ENCODE measurements at regions not wholly inside any gene's neighbourhood (a gene's known extent, or its start where the extent isn't known, plus 50 kb on each side); places are given as distances from the start of the nearest gene placed in this dataset.
"Not testable (repeated sequence)": the region's sequence is repeated elsewhere in the genome, so short reads cannot be mapped to it uniquely, and the experiment has no call there.

DNA sequence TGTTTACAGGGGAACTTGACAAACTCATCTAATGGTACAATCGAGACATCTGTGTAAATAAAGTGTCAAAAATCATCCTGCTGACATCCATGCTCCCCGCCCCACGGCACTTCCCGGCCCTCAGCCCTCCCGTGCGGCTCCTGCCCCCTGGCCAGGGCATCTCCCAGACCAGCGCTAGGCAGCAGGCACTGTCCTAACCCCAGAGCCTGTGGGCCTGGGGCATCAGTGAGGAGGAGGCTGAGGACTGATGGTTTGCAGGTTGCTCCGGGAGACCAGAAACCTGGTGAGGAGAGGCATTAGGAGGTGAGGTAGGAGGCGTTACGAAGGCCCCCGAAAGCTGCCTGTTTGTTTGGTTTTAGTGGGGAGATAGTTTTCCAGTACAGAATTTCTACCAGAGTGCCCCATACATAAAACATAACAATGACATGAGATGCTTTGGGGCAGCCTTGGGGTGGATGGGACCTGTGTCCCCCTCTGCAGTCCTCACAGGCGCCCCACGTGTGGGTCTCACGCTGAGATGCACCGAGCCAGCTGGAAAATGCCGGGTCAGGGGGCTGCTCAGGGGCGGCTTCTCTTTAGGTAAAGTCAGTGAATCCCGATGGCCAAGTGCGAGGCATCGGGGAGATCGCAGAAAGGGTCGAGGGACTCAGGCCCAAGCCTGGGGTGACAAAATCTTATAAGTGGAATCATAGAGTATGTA is 114.2 kb downstream of the RTP5 start:
- Mint-ChIP-seq H3K4me3 (peak overlapping the region in 2 of 10 donors; percentile 32 to 37), H3K9me3 (no peaks in the 10 kb centered on the region), H3K36me3 (peaks cover 0 to 4% (median under 1%) of the 10 kb centered on the region in 3 donors), H3K4me1 (peaks cover 13 to 27% (median 20%) of the 10 kb centered on the region in 4 donors), H3K27me3 (no peaks in the 10 kb centered on the region), H3K27ac (peak overlapping the region; percentile 34 to 94 (median 88))
- no peak for DNase-seq
- ATAC-seq = no peak
- POLR2A ChIA-PET = no interaction called here

- H3K27ac Mint-ChIP-seq = peak overlapping the region; percentile 61 to 98 (median 90)
- H3K27me3 Mint-ChIP-seq = no peaks in the 10 kb centered on the region
- H3K4me1 Mint-ChIP-seq = peaks cover 14 to 27% (median 20%) of the 10 kb centered on the region in 4 donors
- ATAC-seq (no peak), DNase-seq (no peak)
- no peaks in the 10 kb centered on the region for H3K36me3 Mint-ChIP-seq
- H3K9me3 Mint-ChIP-seq = no peaks in the 10 kb centered on the region
- POLR2A ChIA-PET = interaction anchor here (0.7 to 1.0 kb wide), 4 partner anchors 15 to 18 kb away, joined by 3 to 4 read pairs (median 3); no protein-coding TSS in a partner anchor
- H3K4me3 Mint-ChIP-seq = peak overlapping the region in 2 of 10 donors; percentile 32 to 37
Observed at GRCh38 chr2:241984271-241984655, 114.7 kb downstream of the RTP5 start.

GRCh38 chr2:241984658-241985057 is 115.1 kb downstream of the RTP5 start:
- DNase-seq (no peak), ATAC-seq (peak in 1 of 2 donors; percentile 2)
- Mint-ChIP-seq H3K36me3 (no peaks in the 10 kb centered on the region), H3K4me1 (peaks cover 15 to 27% (median 20%) of the 10 kb centered on the region in 4 donors), H3K9me3 (no peaks in the 10 kb centered on the region), H3K27me3 (no peaks in the 10 kb centered on the region), H3K4me3 (peak overlapping the region in 5 of 10 donors; percentile 6 to 62 (median 51)), H3K27ac (peak overlapping the region; percentile 61 to 98 (median 90))
- POLR2A ChIA-PET = interaction anchor here (0.7 to 1.7 kb wide), 7 partner anchors 15 to 1418 kb away, joined by 3 to 5 read pairs (median 4); no protein-coding TSS in a partner anchor

DNA sequence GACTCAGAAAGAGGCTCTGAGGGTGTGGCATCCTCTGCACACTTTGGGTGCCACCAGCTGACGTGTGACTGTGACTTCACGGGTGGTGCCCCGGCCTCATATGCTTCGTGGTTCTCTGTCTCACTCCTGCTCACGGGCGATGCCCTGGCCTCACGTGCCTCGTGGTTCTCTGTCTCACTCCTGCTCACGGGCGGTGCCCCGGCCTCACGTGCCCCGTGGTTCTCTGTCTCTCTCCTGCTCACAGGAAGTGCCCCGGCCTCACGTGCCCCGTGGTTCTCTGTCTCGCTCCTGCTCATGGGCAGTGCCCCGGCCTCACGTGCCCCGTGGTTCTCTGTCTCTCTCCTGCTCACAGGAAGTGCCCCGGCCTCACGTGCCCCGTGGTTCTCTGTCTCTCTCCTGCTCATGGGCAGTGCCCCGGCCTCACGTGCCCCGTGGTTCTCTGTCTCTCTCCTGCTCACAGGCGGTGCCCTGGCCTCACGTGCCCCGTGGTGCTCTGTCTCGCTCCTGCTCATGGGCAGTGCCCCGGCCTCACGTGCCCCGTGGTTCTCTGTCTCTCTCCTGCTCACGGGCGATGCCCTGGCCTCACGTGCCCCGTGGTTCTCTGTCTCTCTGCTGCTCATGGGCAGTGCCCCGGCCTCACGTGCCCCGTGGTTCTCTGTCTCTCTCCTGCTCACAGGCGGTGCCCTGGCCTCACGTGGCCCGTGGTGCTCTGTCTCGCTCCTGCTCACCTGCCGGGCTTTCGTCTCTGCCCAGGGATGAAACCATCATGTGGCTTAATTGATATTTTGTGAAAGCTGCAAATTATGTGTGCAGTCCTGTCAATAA is 115.8 kb downstream of the RTP5 start:
- not testable (repeated sequence) for H3K9me3 Mint-ChIP-seq, H3K36me3 Mint-ChIP-seq, H3K27me3 Mint-ChIP-seq
- peak; percentile 100 for ATAC-seq
- Mint-ChIP-seq H3K4me1 (peaks cover 15 to 27% (median 19%) of the 10 kb centered on the region in 4 donors), H3K4me3 (peak overlapping the region in 9 of 10 donors; percentile 29 to 63 (median 57)), H3K27ac (peak overlapping the region; percentile 61 to 98 (median 90))
- POLR2A ChIA-PET = interaction anchor here (0.7 to 1.7 kb wide), 7 partner anchors 14 to 1419 kb away, joined by 3 to 5 read pairs (median 4); no protein-coding TSS in a partner anchor
- DNase-seq = peak in 9 of 10 donors; percentile 18 to 87 (median 64)

GRCh38 chr2:241985986-241986329 is 116.4 kb downstream of the RTP5 start:
- ATAC-seq = no peak
- peak overlapping the region; percentile 43 to 98 (median 90) for H3K27ac Mint-ChIP-seq
- H3K27me3 Mint-ChIP-seq = no peaks in the 10 kb centered on the region
- POLR2A ChIA-PET = interaction anchor here (0.7 to 1.7 kb wide), 2 partner anchors 21 to 46 kb away, joined by 4 to 5 read pairs; no protein-coding TSS in a partner anchor
- no peak for DNase-seq
- H3K4me1 Mint-ChIP-seq = peaks cover 15 to 27% (median 19%) of the 10 kb centered on the region in 4 donors
- H3K9me3 Mint-ChIP-seq = no peaks in the 10 kb centered on the region
- H3K4me3 Mint-ChIP-seq = peak overlapping the region in 8 of 10 donors; percentile 17 to 63 (median 57)
- no peaks in the 10 kb centered on the region for H3K36me3 Mint-ChIP-seq

DNA sequence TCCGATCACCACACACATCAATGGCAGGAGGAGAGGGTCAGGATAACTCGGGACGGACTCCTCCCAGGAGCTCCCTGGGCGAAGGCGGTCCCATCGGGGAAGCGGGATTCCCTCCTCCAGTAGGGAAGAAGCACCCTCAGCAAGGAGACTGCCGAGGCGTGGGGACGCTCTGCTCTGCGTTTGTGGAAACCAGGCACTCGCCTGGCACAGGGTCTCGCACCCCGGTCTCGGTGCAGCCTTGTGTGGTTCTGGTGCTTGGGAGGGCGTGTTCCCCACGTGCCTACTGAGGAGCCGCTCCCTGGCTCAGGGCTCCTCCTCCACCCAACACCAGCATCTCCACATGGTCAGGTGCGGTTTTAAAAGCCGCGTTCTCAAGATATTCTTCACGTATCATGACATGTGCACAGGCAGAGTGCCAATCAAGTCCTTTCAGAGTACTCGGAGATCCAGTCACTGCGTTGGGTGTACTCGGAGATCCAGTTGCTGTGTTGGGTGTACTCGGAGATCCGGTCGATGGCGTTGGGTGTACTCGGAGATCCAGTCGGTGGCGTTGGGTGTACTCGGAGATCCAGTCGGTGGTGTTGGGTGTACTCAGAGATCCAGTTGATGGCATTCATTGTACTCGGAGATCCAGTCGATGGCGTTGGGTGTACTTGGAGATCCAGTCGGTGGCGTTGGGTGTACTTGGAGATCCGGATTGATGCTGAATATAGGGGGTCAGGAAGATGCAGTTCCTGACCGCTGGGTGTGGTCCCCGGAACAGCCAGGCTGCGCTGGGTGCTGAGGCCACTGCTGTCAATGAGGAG is 117.5 kb downstream of the RTP5 start:
- no peaks in the 10 kb centered on the region for H3K36me3 Mint-ChIP-seq
- no peak for DNase-seq
- POLR2A ChIA-PET = interaction anchor here (0.7 to 1.3 kb wide), 2 partner anchors 21 to 22 kb away, joined by 3 to 4 read pairs; no protein-coding TSS in a partner anchor
- ATAC-seq = no peak
- peak overlapping the region in 2 of 10 donors; percentile 18 to 36 for H3K4me3 Mint-ChIP-seq
- H3K9me3 Mint-ChIP-seq = no peaks in the 10 kb centered on the region
- peak overlapping the region in 3 of 10 donors; percentile 36 to 98 (median 69) for H3K27ac Mint-ChIP-seq
- peaks cover 15 to 27% (median 19%) of the 10 kb centered on the region in 4 donors for H3K4me1 Mint-ChIP-seq
- H3K27me3 Mint-ChIP-seq = no peaks in the 10 kb centered on the region

GRCh38 chr2:241987726-241988125 is 118.2 kb downstream of the RTP5 start:
- POLR2A ChIA-PET = interaction anchor here (1.3 kb wide), 1 partner anchor 22 kb away, joined by 3 read pairs; no protein-coding TSS in a partner anchor
- Mint-ChIP-seq H3K36me3 (peaks cover 0 to 2% (median 0%) of the 10 kb centered on the region in 3 donors), H3K4me3 (no peak overlapping the region), H3K4me1 (peaks cover 15 to 27% (median 19%) of the 10 kb centered on the region in 4 donors), H3K27ac (peak overlapping the region in 1 of 10 donors; percentile 43), H3K9me3 (no peaks in the 10 kb centered on the region), H3K27me3 (no peaks in the 10 kb centered on the region)
- ATAC-seq = no peak
- no peak for DNase-seq

DNA sequence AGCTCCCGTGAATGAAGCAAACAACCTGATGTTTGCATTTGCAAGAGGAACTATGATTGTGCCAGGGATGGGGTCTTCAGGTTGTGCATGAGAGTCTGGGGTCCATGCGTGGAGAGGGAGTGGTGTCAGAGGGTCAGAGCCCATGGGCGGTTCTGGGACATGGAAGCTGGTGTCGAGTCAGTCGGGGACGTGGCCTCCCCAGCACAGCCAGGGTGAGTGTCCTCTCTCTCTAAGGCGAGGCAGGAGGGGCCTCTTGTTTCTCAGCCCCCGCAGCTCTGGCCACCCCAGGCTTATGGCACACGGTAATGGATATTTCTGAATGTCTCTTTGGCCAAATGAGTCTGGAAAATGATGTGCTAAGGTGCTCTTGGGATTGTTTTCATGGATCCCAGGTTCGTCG is 118.6 kb downstream of the RTP5 start:
- Mint-ChIP-seq H3K9me3 (no peaks in the 10 kb centered on the region), H3K4me1 (peaks cover 15 to 27% (median 19%) of the 10 kb centered on the region in 4 donors), H3K27me3 (no peaks in the 10 kb centered on the region), H3K36me3 (peaks cover 0 to 5% (median 0%) of the 10 kb centered on the region in 3 donors), H3K27ac (peak overlapping the region in 1 of 10 donors; percentile 40), H3K4me3 (no peak overlapping the region)
- ATAC-seq = no peak
- no peak for DNase-seq
- POLR2A ChIA-PET = interaction anchor here (1.3 kb wide), 1 partner anchor 22 kb away, joined by 3 read pairs; no protein-coding TSS in a partner anchor

DNA sequence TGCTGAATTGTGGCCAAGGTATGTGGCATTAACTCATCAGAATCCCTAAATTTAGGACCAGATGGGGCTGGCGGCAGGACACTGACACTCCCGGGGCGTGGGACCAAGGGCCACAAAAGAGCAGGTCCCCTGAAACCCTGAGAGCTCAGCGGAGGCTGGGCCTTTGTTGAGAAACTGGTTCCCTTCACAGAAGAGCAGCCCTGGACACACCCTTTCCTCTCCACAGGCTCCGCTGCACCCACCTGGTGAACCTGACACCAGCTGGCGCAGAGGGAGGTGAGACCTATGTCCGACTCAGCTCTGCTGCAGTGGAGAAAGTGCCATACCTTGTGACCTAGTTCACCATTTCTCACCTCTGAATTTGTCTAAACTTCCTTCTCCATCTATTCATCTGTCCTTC is 119.5 kb downstream of the RTP5 start:
- Mint-ChIP-seq H3K9me3 (no peaks in the 10 kb centered on the region), H3K36me3 (peaks cover 0 to 5% (median 0%) of the 10 kb centered on the region in 3 donors), H3K27ac (no peak overlapping the region), H3K4me1 (peaks cover 12 to 25% (median 19%) of the 10 kb centered on the region in 4 donors), H3K4me3 (no peak overlapping the region), H3K27me3 (no peaks in the 10 kb centered on the region)
- no peak for DNase-seq
- no peak for ATAC-seq
- POLR2A ChIA-PET = no interaction called here

- H3K27me3 Mint-ChIP-seq = no peaks in the 10 kb centered on the region
- POLR2A ChIA-PET = no interaction called here
Observed at GRCh38 chr2:241990466-241990865, 120.9 kb downstream of the RTP5 start.

DNA sequence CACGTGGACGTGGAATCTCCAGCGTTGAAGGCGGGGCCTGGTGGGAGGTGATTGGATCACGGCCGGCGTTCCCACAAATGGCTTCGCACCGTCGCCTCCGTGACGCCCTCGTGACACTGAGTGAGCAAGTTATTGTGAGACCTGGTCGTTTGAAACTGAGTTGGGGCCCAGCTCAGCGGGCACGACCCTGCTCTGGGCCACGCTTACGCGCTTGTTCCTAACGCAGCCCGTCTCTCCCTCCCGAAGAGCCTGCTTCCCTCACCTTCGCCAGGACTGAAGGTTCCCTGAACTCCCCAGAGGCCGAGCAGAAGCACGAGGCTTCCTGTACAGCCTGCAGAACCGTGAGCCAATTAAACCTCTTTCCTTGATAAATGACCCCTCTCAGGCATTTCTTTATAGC is 121.8 kb downstream of the RTP5 start:
- H3K9me3 Mint-ChIP-seq = no peaks in the 10 kb centered on the region
- H3K27ac Mint-ChIP-seq = peak overlapping the region in 2 of 10 donors; percentile 48 to 59
- H3K4me3 Mint-ChIP-seq = no peak overlapping the region
- POLR2A ChIA-PET = no interaction called here
- H3K27me3 Mint-ChIP-seq = no peaks in the 10 kb centered on the region
- H3K36me3 Mint-ChIP-seq = peaks cover 0 to 9% (median 4%) of the 10 kb centered on the region in 3 donors
- ATAC-seq = no peak
- peaks cover 0 to 4% (median 2%) of the 10 kb centered on the region in 4 donors for H3K4me1 Mint-ChIP-seq
- DNase-seq = no peak

More at GRCh38 chr2:241990466-241990865, 120.9 kb downstream of the RTP5 start:
- Mint-ChIP-seq H3K27ac (no peak overlapping the region), H3K36me3 (peaks cover 0 to 9% (median 4%) of the 10 kb centered on the region in 3 donors), H3K4me1 (peaks cover 6 to 13% (median 8%) of the 10 kb centered on the region in 4 donors), H3K4me3 (no peak overlapping the region), H3K9me3 (no peaks in the 10 kb centered on the region)
- ATAC-seq (no peak), DNase-seq (no peak)

DNA sequence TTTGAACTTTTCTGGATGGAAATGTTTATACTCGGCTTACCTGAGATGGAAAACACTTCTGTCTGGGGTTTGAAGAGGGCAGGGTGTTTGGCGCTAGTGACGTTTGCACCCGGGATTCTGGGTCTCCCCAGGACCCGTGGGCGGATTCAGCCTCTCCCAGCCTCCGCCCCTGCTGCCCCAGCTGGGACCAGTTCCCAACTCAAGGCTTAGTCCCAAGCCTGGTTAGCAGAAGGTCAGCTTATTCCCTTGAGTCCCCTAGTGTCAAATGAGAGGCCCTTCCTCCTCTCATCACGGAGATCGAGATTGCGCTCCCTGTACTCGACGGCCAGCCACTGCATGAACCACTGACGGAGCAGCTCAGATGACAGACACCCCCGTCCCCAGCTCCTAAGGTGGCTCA is 123.2 kb downstream of the RTP5 start:
- no peaks in the 10 kb centered on the region for H3K9me3 Mint-ChIP-seq
- DNase-seq (no peak), ATAC-seq (no peak)
- peaks cover 0 to 4% (median under 1%) of the 10 kb centered on the region in 4 donors for H3K4me1 Mint-ChIP-seq
- no peaks in the 10 kb centered on the region for H3K27me3 Mint-ChIP-seq
- H3K36me3 Mint-ChIP-seq = peaks cover 0 to 15% (median 4%) of the 10 kb centered on the region in 3 donors
- POLR2A ChIA-PET = no interaction called here
- H3K27ac Mint-ChIP-seq = no peak overlapping the region
- H3K4me3 Mint-ChIP-seq = no peak overlapping the region

Measured in naive thymus-derived CD8-positive, alpha-beta T cell (primary cell).